ENCODE measurements at regions not wholly inside any gene's neighbourhood (a gene's known extent, or its start where the extent isn't known, plus 50 kb on each side); places are given as distances from the start of the nearest gene placed in this dataset.

DNA sequence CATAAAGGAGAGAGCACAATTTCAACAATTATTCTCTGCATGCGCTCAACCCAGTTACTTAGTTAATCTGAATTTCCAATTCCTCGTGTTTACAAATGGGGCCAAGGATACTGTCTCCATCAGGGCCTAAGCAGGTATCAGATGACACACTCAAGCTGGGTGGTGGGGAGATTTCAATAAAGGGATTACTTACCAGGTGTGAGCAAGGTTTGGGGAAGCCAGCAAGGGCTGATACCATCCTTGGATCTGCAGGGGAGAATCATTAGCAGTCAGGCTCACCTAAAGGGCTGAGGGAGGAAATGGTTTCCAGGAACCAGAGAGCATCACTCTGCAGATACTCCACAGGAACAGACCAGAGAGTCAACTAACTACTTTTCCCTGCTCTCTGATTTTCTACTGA, 487.1 kb downstream of the NTRK2 start:
- no peak overlapping the region for H2BK15ac ChIP-seq (ENCODE audit: low read length)
- H3K27me3 ChIP-seq (ENCODE audit: control insufficient read depth in 3 of 3, insufficient read depth in 3 of 3, low read depth in 1 of 3, low read length in 3 of 3) = peaks cover 0 to 4% (median 0%) of the 10 kb centered on the region in 3 experiments
- H3K4me3 ChIP-seq (ENCODE audit: low read length in 2 of 2) = no peak overlapping the region
- H4K91ac ChIP-seq (ENCODE audit: low read depth, low read length, poor library complexity) = no peak overlapping the region
- no peak overlapping the region for H3K4me2 ChIP-seq (ENCODE audit: insufficient read depth, low read length, poor library complexity, severe bottlenecking)
- no peak overlapping the region for H3K9ac ChIP-seq (ENCODE audit: low read depth, low read length, poor library complexity)
- no peak for DNase-seq (ENCODE audit: low spot score)
- H2BK5ac ChIP-seq (ENCODE audit: low read length) = no peak overlapping the region
- H3K27ac ChIP-seq (replicated peaks; ENCODE audit: low read length) = no peak overlapping the region
- H2AFZ ChIP-seq (ENCODE audit: low read length) = no peak overlapping the region
- no CpG with 5 or more reads among the region's 2 CpGs for WGBS, 2 donors (ENCODE audit: extremely low coverage in 2 of 2, insufficient read length in 2 of 2, insufficient replicate concordance in 1 of 2)
- no peak overlapping the region for H3K18ac ChIP-seq (ENCODE audit: low read length)
- no peak overlapping the region for H2BK120ac ChIP-seq (ENCODE audit: low read depth, low read length)
- no peak overlapping the region for H3K14ac ChIP-seq (ENCODE audit: low read length)
- H3K4ac ChIP-seq (ENCODE audit: low read length) = no peak overlapping the region
- H4K8ac ChIP-seq (ENCODE audit: low read depth, low read length) = no peak overlapping the region
- no peak overlapping the region for H2AK5ac ChIP-seq (ENCODE audit: low read depth, low read length)
- H3K79me1 ChIP-seq (ENCODE audit: low read depth, low read length) = no peaks in the 10 kb centered on the region
- H3K36me3 ChIP-seq (replicated peaks in 1 of 2; ENCODE audit: control insufficient read depth in 2 of 2, insufficient read depth in 2 of 2, low read length in 2 of 2) = no peaks in the 10 kb centered on the region
- peaks cover 0 to 6% of the 10 kb centered on the region in 2 donors for H3K4me1 ChIP-seq (ENCODE audit: control insufficient read depth in 2 of 2, insufficient read depth in 1 of 2, low read depth in 1 of 2, low read length in 2 of 2)
- no peak overlapping the region for H2BK12ac ChIP-seq (ENCODE audit: low read length)
- no peak overlapping the region for H3K23ac ChIP-seq (ENCODE audit: low read depth, low read length, poor library complexity)
- H3K9me3 ChIP-seq (replicated peaks in 1 of 2; ENCODE audit: control insufficient read depth in 2 of 2, insufficient read depth in 1 of 2, low read depth in 1 of 2, low read length in 2 of 2) = no peaks in the 10 kb centered on the region

DNA sequence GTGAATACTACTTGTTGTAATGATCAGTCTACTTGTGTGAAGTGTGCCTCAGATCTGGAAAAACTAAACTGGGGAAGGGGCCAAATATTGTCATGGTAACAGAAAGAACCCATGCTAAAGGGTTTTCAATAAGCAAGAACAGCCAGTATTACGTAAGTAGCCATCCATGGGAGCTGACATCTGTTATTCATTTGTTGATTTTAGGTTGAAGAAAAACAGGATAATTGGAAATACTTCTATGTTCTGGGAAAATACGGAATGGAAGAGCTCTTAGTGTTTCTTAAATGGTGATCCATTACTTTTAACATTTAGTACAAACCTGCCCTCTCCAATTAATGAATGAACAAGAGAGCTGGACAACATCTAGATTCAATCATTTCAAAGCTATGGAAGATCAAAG, 485.8 kb downstream of the NTRK2 start:
- Histone ChIP-seq H4K8ac (ENCODE audit: low read depth, low read length) (no peak overlapping the region), H2BK15ac (ENCODE audit: low read length) (no peak overlapping the region), H3K36me3 (replicated peaks in 1 of 2; ENCODE audit: control insufficient read depth in 2 of 2, insufficient read depth in 2 of 2, low read length in 2 of 2) (no peaks in the 10 kb centered on the region), H3K4me3 (ENCODE audit: low read length in 2 of 2) (no peak overlapping the region), H2AK5ac (ENCODE audit: low read depth, low read length) (no peak overlapping the region), H4K91ac (ENCODE audit: low read depth, low read length, poor library complexity) (no peak overlapping the region), H3K4ac (ENCODE audit: low read length) (no peak overlapping the region), H3K18ac (ENCODE audit: low read length) (no peak overlapping the region), H3K27ac (replicated peaks; ENCODE audit: low read length) (no peak overlapping the region), H3K4me1 (ENCODE audit: control insufficient read depth in 2 of 2, insufficient read depth in 1 of 2, low read depth in 1 of 2, low read length in 2 of 2) (peaks cover 0 to 6% of the 10 kb centered on the region in 2 donors), H3K14ac (ENCODE audit: low read length) (no peak overlapping the region), H3K27me3 (ENCODE audit: control insufficient read depth in 3 of 3, insufficient read depth in 3 of 3, low read depth in 1 of 3, low read length in 3 of 3) (peaks cover 0 to 4% (median 0%) of the 10 kb centered on the region in 3 experiments), H3K23ac (ENCODE audit: low read depth, low read length, poor library complexity) (no peak overlapping the region), H3K4me2 (ENCODE audit: insufficient read depth, low read length, poor library complexity, severe bottlenecking) (no peak overlapping the region), H2BK120ac (ENCODE audit: low read depth, low read length) (no peak overlapping the region), H3K9ac (ENCODE audit: low read depth, low read length, poor library complexity) (no peak overlapping the region), H3K9me3 (replicated peaks in 1 of 2; ENCODE audit: control insufficient read depth in 2 of 2, insufficient read depth in 1 of 2, low read depth in 1 of 2, low read length in 2 of 2) (no peaks in the 10 kb centered on the region), H2AFZ (ENCODE audit: low read length) (no peak overlapping the region), H3K79me1 (ENCODE audit: low read depth, low read length) (no peaks in the 10 kb centered on the region), H2BK12ac (ENCODE audit: low read length) (no peak overlapping the region), H2BK5ac (ENCODE audit: low read length) (no peak overlapping the region)
- WGBS, 2 donors (ENCODE audit: extremely low coverage in 2 of 2, insufficient read length in 2 of 2, insufficient replicate concordance in 1 of 2) = no CpG with 5 or more reads among the region's 2 CpGs
- DNase-seq (ENCODE audit: low spot score) = no peak

DNA sequence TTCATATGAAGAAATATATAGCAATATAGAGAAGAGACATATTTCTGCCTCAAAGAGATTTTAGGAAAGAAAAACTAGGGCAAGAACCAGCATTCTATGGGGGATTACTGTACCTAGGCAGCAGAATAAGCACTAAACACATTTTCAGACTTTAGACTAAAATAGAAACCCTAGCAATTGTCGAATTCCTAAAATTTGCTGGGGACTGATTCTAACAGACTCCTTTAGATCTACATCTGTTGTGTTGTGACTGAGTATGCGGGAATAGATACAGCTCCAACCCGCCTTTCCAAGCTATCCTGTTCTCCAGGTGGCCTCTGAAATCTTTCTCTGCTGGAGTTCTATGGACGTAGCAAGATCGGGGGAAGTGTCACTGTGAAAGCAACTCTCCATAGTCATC, 482.2 kb downstream of the NTRK2 start:
- H3K4me3 ChIP-seq (ENCODE audit: low read length in 2 of 2) = no peak overlapping the region
- H3K9me3 ChIP-seq (replicated peaks in 1 of 2; ENCODE audit: control insufficient read depth in 2 of 2, insufficient read depth in 1 of 2, low read depth in 1 of 2, low read length in 2 of 2) = no peaks in the 10 kb centered on the region
- H3K27ac ChIP-seq (replicated peaks; ENCODE audit: low read length) = no peak overlapping the region
- DNase-seq (ENCODE audit: low spot score) = no peak
- no peak overlapping the region for H4K8ac ChIP-seq (ENCODE audit: low read depth, low read length)
- no peak overlapping the region for H4K91ac ChIP-seq (ENCODE audit: low read depth, low read length, poor library complexity)
- no peaks in the 10 kb centered on the region for H3K36me3 ChIP-seq (replicated peaks in 1 of 2; ENCODE audit: control insufficient read depth in 2 of 2, insufficient read depth in 2 of 2, low read length in 2 of 2)
- H2BK5ac ChIP-seq (ENCODE audit: low read length) = no peak overlapping the region
- H3K14ac ChIP-seq (ENCODE audit: low read length) = no peak overlapping the region
- H3K79me1 ChIP-seq (ENCODE audit: low read depth, low read length) = no peaks in the 10 kb centered on the region
- no peak overlapping the region for H2BK12ac ChIP-seq (ENCODE audit: low read length)
- no peak overlapping the region for H3K4me2 ChIP-seq (ENCODE audit: insufficient read depth, low read length, poor library complexity, severe bottlenecking)
- no peak overlapping the region for H3K9ac ChIP-seq (ENCODE audit: low read depth, low read length, poor library complexity)
- no peaks in the 10 kb centered on the region for H3K27me3 ChIP-seq (ENCODE audit: control insufficient read depth in 3 of 3, insufficient read depth in 3 of 3, low read depth in 1 of 3, low read length in 3 of 3)
- no peak overlapping the region for H2AK5ac ChIP-seq (ENCODE audit: low read depth, low read length)
- no peak overlapping the region for H3K23ac ChIP-seq (ENCODE audit: low read depth, low read length, poor library complexity)
- no peak overlapping the region for H2BK15ac ChIP-seq (ENCODE audit: low read length)
- no CpG with 5 or more reads among the region's 5 CpGs for WGBS, 2 donors (ENCODE audit: extremely low coverage in 2 of 2, insufficient read length in 2 of 2, insufficient replicate concordance in 1 of 2)
- H3K4ac ChIP-seq (ENCODE audit: low read length) = no peak overlapping the region
- no peak overlapping the region for H3K18ac ChIP-seq (ENCODE audit: low read length)
- no peak overlapping the region for H2AFZ ChIP-seq (ENCODE audit: low read length)
- H2BK120ac ChIP-seq (ENCODE audit: low read depth, low read length) = no peak overlapping the region
- H3K4me1 ChIP-seq (ENCODE audit: control insufficient read depth in 2 of 2, insufficient read depth in 1 of 2, low read depth in 1 of 2, low read length in 2 of 2) = peaks cover 0 to under 1% of the 10 kb centered on the region in 2 donors

DNA sequence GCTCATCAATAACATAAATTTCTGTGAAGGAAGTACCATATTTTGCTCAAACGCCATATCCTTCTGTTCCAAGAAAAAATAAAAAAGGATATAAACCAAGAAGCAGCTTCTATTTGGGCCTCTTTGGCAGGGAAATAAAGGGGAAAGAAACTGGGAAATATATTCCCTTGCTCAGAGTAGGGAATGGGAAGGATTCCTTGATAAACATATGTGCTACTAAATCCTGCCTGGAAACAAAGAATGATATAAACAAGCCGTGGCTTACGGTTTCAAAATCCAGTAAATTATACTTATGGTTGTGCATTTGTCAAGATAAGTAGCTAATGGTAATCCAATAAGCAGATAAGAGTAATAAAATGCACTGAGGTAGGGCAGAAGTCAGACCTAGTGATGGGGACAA, 481.6 kb downstream of the NTRK2 start:
- no peak overlapping the region for H2BK120ac ChIP-seq (ENCODE audit: low read depth, low read length)
- H3K27me3 ChIP-seq (ENCODE audit: control insufficient read depth in 3 of 3, insufficient read depth in 3 of 3, low read depth in 1 of 3, low read length in 3 of 3) = no peaks in the 10 kb centered on the region
- H3K9ac ChIP-seq (ENCODE audit: low read depth, low read length, poor library complexity) = no peak overlapping the region
- H2BK12ac ChIP-seq (ENCODE audit: low read length) = no peak overlapping the region
- no peak overlapping the region for H3K23ac ChIP-seq (ENCODE audit: low read depth, low read length, poor library complexity)
- no peak overlapping the region for H4K8ac ChIP-seq (ENCODE audit: low read depth, low read length)
- H2AFZ ChIP-seq (ENCODE audit: low read length) = no peak overlapping the region
- no peak overlapping the region for H3K4me3 ChIP-seq (ENCODE audit: low read length in 2 of 2)
- no peak overlapping the region for H2AK5ac ChIP-seq (ENCODE audit: low read depth, low read length)
- no peak overlapping the region for H2BK15ac ChIP-seq (ENCODE audit: low read length)
- H4K91ac ChIP-seq (ENCODE audit: low read depth, low read length, poor library complexity) = no peak overlapping the region
- H3K36me3 ChIP-seq (replicated peaks in 1 of 2; ENCODE audit: control insufficient read depth in 2 of 2, insufficient read depth in 2 of 2, low read length in 2 of 2) = no peaks in the 10 kb centered on the region
- DNase-seq (ENCODE audit: low spot score) = no peak
- no peak overlapping the region for H3K27ac ChIP-seq (replicated peaks; ENCODE audit: low read length)
- no peak overlapping the region for H3K4ac ChIP-seq (ENCODE audit: low read length)
- H3K4me1 ChIP-seq (ENCODE audit: control insufficient read depth in 2 of 2, insufficient read depth in 1 of 2, low read depth in 1 of 2, low read length in 2 of 2) = no peaks in the 10 kb centered on the region
- no peak overlapping the region for H3K18ac ChIP-seq (ENCODE audit: low read length)
- H3K14ac ChIP-seq (ENCODE audit: low read length) = no peak overlapping the region
- no peak overlapping the region for H3K4me2 ChIP-seq (ENCODE audit: insufficient read depth, low read length, poor library complexity, severe bottlenecking)
- no peak overlapping the region for H2BK5ac ChIP-seq (ENCODE audit: low read length)
- no CpG with 5 or more reads among the region's 3 CpGs for WGBS, 2 donors (ENCODE audit: extremely low coverage in 2 of 2, insufficient read length in 2 of 2, insufficient replicate concordance in 1 of 2)
- H3K79me1 ChIP-seq (ENCODE audit: low read depth, low read length) = no peaks in the 10 kb centered on the region
- H3K9me3 ChIP-seq (replicated peaks in 1 of 2; ENCODE audit: control insufficient read depth in 2 of 2, insufficient read depth in 1 of 2, low read depth in 1 of 2, low read length in 2 of 2) = no peaks in the 10 kb centered on the region

All from neuronal stem cell (in vitro differentiated cells).